ENCODE measurements at regions not wholly inside any gene's neighbourhood (a gene's known extent, or its start where the extent isn't known, plus 50 kb on each side); places are given as distances from the start of the nearest gene placed in this dataset.

- TF ChIP-seq SUZ12 (IDR thresholded peaks at IDR 0.05; ENCODE audit: extremely low read depth, insufficient read depth, insufficient read length) (no peak), ZNF274 (IDR thresholded peaks at IDR 0.05; ENCODE audit: low read depth, low read length) (no peak), YY1 (IDR thresholded peaks at IDR 0.05; ENCODE audit: insufficient read depth, insufficient read length) (no peak)
Measured at GRCh38 chr3:194972641-194973040, 287.0 kb downstream of the FAM43A start.

Data from NT2/D1 (cell line).